Left hindlimb (tissue), 1 donor: ENCODE measurements at regions not wholly inside any gene's neighbourhood (a gene's known extent, or its start where the extent isn't known, plus 50 kb on each side); places are given as distances from the start of the nearest gene placed in this dataset.
A peak's percentile ranks its signal among the peaks of the same experiment; 100 is the strongest.
"Not testable (repeated sequence)": the region's sequence is repeated elsewhere in the genome, so short reads cannot be mapped to it uniquely, and the experiment has no call there.

Experiments
- DNase-seq: peaks from one replicate; pipeline ENCODE4 v3.0.0-alpha.2; 2018

DNA sequence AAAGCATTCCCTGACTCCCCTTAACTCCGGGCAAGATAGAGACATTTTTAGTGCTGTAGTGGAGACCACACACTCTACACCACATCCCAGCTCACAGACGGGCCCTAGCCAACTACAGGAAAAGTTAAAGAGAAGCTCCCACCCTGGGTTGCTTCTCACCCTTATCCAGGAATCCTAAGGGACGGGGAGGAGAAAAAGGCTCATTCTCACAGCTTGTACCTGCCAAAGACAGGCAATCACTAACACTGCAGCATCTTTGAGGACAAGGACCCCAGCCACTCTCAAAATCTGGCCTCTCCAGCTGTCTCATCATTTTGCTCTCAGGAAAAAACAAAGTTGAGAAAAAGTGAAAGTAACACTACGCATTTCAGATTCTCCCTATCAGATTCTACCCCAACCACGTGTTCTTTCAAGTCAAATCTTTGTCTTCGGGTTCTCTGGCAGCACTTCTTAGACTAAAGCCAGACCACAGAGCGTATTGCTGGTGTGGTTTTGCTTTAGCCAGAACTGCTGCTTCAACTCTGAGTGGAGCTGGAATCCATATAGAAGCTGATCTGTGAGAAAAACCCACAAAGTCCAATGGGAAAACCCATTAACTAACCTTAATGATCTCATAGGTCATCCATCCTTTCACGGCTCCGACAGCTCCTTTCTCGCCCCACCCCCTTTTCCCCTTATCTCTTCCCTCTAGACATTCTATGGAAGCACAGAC lies 605.9 kb upstream of the DIPK2B start:
- peak; percentile 31 for DNase-seq

GRCh38 chrX:45804276-45804675 lies 603.6 kb upstream of the DIPK2B start:
- no peak for DNase-seq

DNA sequence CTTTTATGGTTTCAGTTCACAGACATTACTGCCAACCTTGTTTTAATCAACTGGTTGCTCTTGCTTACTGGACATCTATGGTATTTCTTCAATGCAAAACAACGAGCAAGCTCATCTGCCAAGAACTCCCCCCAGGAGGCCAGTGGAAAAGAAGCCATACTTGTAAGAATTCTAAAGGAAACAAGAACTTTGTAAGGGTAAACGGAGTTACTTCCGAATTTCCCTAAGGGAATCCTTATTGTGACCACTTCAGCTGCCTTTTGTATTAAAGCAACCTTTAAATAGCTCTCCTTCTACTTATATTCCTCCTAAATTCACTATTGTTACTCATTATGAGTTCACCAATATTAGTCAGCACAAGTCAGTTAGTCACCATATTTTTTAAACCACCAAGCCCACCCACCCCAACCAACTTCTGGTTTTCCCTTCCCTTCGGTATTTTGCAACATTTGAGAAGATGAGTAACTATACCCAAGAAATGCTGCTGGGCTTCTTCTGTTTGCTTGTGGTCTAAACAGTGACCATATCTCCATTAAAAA lies 602.8 kb upstream of the DIPK2B start:
- no peak for DNase-seq

DNA sequence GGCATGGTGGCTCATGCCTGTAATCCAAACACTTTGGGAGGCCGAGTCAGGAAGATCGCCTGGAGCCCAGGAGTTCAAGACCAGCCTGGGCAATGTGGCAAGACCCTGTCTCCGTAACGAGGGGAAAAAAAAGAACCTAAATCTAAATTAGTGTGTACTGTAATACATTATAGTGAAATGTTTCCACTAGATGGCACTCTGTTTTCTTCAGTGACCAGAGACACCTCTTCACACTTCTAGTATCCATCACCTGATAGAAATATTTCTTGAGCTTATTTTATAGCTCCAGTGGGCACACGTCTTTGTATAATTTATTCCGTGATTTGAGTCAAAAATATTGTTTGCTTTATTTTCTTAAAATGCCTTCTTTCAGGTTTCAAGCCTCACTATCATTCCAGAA lies 600.9 kb upstream of the DIPK2B start:
- DNase-seq, result no peak

DNA sequence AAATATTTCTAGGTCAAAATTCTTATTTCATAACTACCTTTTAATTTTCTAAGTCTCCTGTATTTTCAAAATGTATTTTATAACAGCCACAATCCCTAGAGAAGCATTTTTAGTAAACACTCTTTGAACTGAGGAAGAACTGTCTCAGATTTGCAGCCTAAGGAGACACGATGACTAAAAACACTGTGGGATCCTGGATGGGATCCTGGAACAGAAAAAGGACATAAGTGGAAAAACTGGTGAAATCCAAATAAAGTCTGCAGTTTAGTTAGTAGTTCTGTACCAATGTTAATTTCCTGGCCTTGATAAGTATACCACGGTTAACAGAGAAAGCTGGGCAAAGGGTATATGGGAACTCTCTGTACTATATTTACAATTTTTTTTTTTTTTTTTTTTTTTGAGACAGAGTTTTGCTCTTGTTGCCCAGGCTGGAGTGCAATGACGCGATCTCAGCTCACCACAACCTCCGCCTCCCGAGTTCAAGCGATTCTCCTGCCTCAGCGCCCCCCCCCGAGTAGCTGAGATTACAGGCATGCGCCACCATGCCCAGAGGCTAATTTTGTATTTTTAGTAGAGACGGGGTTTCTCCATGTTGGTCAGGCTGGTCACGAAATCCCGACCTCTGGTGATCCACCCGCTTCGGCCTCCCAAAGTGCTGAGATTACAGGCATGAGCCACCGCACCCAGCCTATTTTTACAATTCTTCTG lies 600.2 kb upstream of the DIPK2B start:
- not testable (repeated sequence) for DNase-seq

GRCh38 chrX:45799576-45799975 lies 598.9 kb upstream of the DIPK2B start:
- DNase-seq, result no peak

GRCh38 chrX:45795546-45795945 lies 594.9 kb upstream of the DIPK2B start:
- no peak for DNase-seq

- no peak for DNase-seq
Observed at GRCh38 chrX:45794995-45795337, 594.3 kb upstream of the DIPK2B start.

GRCh38 chrX:45794323-45794994 lies 593.8 kb upstream of the DIPK2B start:
- DNase-seq, result no peak

DNA sequence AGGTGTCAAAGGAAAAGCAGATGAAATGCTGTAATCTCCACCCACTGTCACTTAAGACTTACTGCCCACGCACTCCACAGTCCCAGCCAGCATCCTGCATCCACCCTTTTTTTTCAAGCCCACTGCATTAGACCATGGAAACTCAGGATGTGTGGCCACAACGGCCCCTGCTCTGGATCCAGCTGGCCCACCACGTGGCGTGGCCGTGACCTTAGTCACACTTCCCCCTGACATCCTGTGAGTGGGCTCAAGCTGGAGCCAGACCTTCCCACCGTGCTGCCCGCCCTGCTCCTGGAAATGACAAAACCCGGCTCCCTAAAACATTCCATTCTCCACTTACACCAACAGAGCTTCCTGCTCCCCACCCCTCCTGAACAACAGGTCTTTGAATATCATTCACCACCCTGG lies 588.3 kb upstream of the DIPK2B start:
- peak; percentile 30 for DNase-seq

GRCh38 chrX:45788315-45788714 lies 587.6 kb upstream of the DIPK2B start:
- DNase-seq, result no peak

- no peak for DNase-seq
Observed at GRCh38 chrX:45784590-45784989, 583.9 kb upstream of the DIPK2B start.

DNA sequence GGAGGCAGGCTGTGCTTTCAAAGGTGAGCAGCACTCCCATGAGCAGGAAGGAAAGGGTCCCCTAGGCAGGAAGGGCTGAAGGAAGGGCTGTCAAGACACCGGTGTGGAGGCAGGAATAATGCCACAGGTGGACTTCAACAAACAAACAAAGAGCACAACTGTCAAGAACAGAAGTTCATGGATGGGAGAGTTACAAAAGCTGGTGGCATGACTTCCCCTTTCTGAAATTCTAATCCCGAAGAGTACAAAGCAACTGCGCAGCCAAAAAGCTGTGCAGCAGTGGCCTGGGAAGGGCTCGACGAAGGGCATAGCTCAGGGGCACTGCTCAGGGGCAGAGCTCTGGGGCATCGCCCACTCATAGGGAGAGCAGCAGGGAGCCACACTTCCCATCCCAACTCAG lies 582.3 kb upstream of the DIPK2B start:
- DNase-seq, result no peak

- no peak for DNase-seq
Observed at GRCh38 chrX:45781901-45782553, 581.4 kb upstream of the DIPK2B start.

- DNase-seq, result no peak
Observed at GRCh38 chrX:45778616-45779015, 577.9 kb upstream of the DIPK2B start.

GRCh38 chrX:45777366-45777765 lies 576.7 kb upstream of the DIPK2B start:
- no peak for DNase-seq

DNA sequence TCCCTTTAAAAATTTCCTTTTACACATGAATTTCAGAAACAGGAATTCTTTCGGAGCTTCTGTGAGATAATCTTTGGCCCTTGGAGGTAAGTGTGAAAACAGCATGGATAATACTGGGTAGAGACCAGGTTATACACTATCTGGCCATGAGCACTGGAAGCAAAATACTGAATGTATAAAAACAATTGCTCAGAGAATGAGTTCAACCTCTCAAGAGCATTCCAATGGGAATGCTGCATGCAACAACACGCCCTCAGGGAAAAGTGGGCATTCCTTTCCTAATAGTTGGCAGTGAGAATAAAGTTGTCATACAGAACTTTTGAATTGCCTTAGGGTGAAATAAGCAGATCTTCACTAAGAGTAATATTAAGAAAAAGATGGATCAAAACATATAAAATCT lies 574.8 kb upstream of the DIPK2B start:
- no peak for DNase-seq

DNA sequence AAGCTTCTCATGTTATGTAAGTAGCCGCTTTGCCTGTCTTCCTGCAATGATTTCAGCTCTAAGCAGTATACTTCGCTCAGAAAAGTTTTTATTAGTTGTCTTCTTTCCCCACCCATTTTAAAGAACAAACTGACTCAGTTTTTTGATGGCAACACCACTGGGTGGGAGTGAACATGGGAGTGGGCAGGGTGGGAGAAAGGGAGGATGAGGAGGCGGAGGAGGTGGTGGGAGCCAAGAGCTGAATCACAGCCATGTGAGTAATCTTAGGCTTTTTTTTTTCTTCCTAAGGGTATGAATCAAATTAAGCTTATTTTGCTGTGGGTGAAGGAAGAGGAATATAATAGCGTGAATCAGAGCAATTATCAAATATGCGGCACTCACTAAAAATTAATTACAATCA lies 574.3 kb upstream of the DIPK2B start:
- DNase-seq, result no peak

DNA sequence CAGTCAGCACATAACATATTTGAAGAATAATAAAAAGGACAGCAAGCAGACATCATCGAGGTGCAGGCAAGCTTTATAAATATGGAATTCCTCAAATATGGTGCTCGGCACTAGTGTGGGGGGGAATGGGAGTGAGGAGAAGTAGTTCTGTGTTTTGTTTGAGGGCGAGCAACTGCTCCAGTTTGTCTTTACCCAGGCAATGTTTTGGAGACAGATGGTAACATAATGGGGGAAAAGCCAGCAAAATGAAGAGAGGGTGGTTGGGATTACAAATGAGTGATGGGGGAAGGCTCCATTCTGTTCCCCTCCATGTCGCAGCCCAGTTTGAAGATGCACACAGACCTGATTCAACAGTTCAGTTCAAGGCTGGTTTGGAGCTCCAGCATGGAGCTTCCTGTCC lies 572.9 kb upstream of the DIPK2B start:
- DNase-seq, result no peak

GRCh38 chrX:45771560-45772340 lies 571.1 kb upstream of the DIPK2B start:
- DNase-seq, result no peak

DNA sequence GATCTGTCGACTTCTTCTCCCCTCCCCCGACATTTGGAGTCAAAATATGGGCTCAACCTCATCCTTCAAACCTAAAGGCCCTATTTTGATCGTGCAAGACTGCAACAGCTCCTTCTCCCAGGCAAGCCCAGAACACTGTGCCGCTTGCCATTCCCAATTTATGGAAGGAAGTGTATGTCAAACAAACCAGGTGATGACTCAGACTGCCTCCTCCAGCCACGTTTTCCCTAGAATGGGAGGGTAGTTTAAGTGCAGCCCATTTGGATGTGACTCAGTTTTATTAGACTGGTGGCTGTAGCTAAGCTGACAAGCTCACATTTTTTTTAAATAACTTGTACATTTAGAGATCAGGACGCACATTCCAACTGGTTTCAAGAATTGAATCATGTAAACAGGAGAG lies 570.4 kb upstream of the DIPK2B start:
- no peak for DNase-seq

DNA sequence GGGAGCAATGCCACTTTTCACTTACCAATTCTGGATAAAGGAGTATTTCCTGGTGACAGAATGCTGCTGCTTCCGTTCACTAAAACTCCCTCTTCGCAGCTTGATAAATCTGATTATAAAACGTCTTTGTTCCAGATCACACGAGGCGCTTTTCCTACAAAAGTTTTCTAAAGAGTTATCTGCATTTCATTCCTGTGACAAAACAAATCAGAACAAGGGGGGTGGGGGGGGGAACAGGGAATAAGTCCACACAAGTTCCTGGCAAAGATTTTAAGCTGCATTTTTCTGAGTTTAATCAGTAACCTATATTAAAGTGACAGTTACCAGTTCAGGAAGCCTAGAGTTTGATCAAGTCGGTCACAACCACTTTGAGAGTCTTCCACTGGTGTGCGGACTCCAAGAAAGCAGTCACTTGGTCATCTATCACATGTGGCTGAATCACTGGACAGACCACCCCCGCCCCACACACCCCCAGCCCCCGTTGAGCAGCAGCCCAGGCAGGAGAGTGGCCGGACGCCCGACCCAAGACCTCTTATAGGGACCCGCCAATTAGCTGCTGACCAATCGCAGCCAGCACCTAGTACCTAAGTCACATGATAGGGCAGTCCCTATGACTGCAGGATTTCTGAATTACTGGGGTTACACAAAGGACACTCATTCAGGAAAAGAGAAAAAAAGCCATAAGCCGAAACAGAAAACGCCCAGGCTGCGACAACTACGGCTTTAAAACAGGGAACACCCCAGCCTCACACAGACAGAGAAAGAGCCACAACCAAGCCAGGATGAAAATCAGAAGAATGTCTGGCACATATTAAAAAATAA lies 569.3 kb upstream of the DIPK2B start:
- peak; percentile 68 for DNase-seq
